ENCODE measurements at regions not wholly inside any gene's neighbourhood (a gene's known extent, or its start where the extent isn't known, plus 50 kb on each side); places are given as distances from the start of the nearest gene placed in this dataset.

- Histone ChIP-seq H3K4me3 (replicated peaks in 1 of 3; ENCODE audit: insufficient read depth in 1 of 3, low read depth in 2 of 3, low read length in 3 of 3) (no peak overlapping the region), H3K27me3 (ENCODE audit: control insufficient read depth in 1 of 2, insufficient read depth in 2 of 2, low read length in 2 of 2) (no peaks in the 10 kb centered on the region), H3K9ac (ENCODE audit: insufficient read depth, low read depth, low read length) (no peak overlapping the region), H3K27ac (ENCODE audit: extremely low read length, insufficient read depth, low read length) (no peak overlapping the region), H2AFZ (ENCODE audit: low read length) (no peak overlapping the region), H3K9me3 (ENCODE audit: low read length) (no peaks in the 10 kb centered on the region), H3K4me1 (ENCODE audit: insufficient read depth, low read length) (no peaks in the 10 kb centered on the region), H3K36me3 (replicated peaks in 1 of 2; ENCODE audit: control insufficient read depth in 1 of 2, insufficient read depth in 2 of 2, low read length in 2 of 2) (no peaks in the 10 kb centered on the region), H3K79me2 (ENCODE audit: insufficient read depth, low read length) (no peaks in the 10 kb centered on the region), H3K4me2 (ENCODE audit: low read depth, low read length) (no peak overlapping the region), H4K20me1 (ENCODE audit: insufficient read depth, low read length) (no peaks in the 10 kb centered on the region)
- BruUV-seq (replicated peaks): no TSS peak
- TF ChIP-seq ZFY (CRISPR knock-in tag; IDR thresholded peaks at IDR 0.05) (no peak), RFX5 (IDR thresholded peaks at IDR 0.05; ENCODE audit: low read depth, low read length) (no peak), STAT5B (CRISPR knock-in tag; IDR thresholded peaks at IDR 0.05) (no peak), PHF8 (CRISPR knock-in tag; IDR thresholded peaks at IDR 0.05) (no peak), LBX2 (CRISPR knock-in tag; IDR thresholded peaks at IDR 0.05; ENCODE audit: borderline replicate concordance) (no peak), HOXD1 (CRISPR knock-in tag; IDR thresholded peaks at IDR 0.05) (no peak), SNAPC5 (CRISPR knock-in tag; IDR thresholded peaks at IDR 0.05; ENCODE audit: borderline replicate concordance) (no peak), YEATS2 (CRISPR knock-in tag; IDR thresholded peaks at IDR 0.05; ENCODE audit: borderline replicate concordance) (no peak), KAT7 (CRISPR knock-in tag; IDR thresholded peaks at IDR 0.05; ENCODE audit: borderline replicate concordance) (no peak), PRPF4 (IDR thresholded peaks at IDR 0.05; ENCODE audit: low read depth, low read length, poor library complexity, severe bottlenecking) (no peak)
- ChIA-PET CTCF (ENCODE audit: low intra/inter-chr PET ratio, low total read pairs) (no interaction called here), POLR2A (no interaction called here)
- FAIRE-seq: no peak
- DNase-seq (ENCODE audit: low spot score): no peak
- ATAC-seq: no peak
- in situ Hi-C loops (cut with HindIII; ENCODE audit: extremely low pct_ligation_motif_present, low pct_unique_long_range_greater_than_20kb) (no loop called here), intact Hi-C loops (cut with micrococcal nuclease; ENCODE audit: unreplicated experiment) (no loop called here)
Observed at GRCh38 chrX:11836284-11836683, 78.2 kb downstream of the MSL3 start.

DNA sequence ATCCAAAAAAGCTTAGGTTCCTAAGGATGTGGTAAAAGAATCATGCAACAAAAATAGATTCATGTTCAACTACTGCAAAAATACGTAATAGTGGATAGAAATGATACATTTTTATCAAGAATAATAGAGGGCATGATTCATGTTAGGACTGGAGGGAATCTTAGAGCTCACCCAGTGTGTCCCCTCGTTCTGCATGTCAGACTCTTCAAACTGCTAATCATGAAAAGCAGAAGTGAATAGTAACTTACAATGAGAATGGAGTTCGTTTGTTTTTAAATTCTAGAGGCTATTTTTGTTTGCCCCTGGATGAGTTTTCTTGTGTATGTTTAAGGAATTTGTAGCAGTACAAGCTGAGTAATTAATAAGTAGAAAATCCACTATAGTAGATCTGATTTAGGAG, 79.4 kb downstream of the MSL3 start:
- no peak for ATAC-seq
- POLR2A ChIA-PET: no interaction called here
- intact Hi-C loops (cut with micrococcal nuclease; ENCODE audit: unreplicated experiment) (no loop called here), in situ Hi-C loops (cut with HindIII; ENCODE audit: extremely low pct_ligation_motif_present, low pct_unique_long_range_greater_than_20kb) (no loop called here)
- no peaks in the 10 kb centered on the region for H3K79me2 ChIP-seq (ENCODE audit: insufficient read depth, low read length)
- no TSS peak for BruUV-seq (replicated peaks)
- H3K4me2 ChIP-seq (ENCODE audit: low read depth, low read length): no peak overlapping the region
- DNase-seq (ENCODE audit: low spot score): no peak
- no peak for TF ChIP-seq RBAK (CRISPR knock-in tag; IDR thresholded peaks at IDR 0.05)
- TF ChIP-seq, protein P1, sequence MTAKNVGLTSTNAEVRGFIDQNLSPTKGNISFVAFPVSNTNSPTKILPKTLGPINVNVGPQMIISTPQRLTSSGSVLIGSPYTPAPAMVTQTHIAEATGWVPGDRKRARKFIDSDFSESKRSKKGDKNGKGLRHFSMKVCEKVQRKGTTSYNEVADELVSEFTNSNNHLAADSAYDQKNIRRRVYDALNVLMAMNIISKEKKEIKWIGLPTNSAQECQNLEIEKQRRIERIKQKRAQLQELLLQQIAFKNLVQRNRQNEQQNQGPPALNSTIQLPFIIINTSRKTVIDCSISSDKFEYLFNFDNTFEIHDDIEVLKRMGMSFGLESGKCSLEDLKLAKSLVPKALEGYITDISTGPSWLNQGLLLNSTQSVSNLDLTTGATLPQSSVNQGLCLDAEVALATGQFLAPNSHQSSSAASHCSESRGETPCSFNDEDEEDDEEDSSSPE (CRISPR knock-in tag; IDR thresholded peaks at IDR 0.05): no peak
- no peak for TF ChIP-seq ATF1 (CRISPR knock-in tag; IDR thresholded peaks at IDR 0.05)
- TF ChIP-seq, protein P2, sequence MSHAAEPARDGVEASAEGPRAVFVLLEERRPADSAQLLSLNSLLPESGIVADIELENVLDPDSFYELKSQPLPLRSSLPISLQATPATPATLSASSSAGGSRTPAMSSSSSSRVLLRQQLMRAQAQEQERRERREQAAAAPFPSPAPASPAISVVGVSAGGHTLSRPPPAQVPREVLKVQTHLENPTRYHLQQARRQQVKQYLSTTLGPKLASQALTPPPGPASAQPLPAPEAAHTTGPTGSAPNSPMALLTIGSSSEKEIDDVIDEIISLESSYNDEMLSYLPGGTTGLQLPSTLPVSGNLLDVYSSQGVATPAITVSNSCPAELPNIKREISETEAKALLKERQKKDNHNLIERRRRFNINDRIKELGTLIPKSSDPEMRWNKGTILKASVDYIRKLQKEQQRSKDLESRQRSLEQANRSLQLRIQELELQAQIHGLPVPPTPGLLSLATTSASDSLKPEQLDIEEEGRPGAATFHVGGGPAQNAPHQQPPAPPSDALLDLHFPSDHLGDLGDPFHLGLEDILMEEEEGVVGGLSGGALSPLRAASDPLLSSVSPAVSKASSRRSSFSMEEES (CRISPR knock-in tag; IDR thresholded peaks at IDR 0.05): no peak
- TF ChIP-seq RAD21 (CRISPR knock-in tag; IDR thresholded peaks at IDR 0.05): no peak
- no peak overlapping the region for H2AFZ ChIP-seq (ENCODE audit: low read length)
- H3K4me3 ChIP-seq (replicated peaks in 1 of 3; ENCODE audit: insufficient read depth in 1 of 3, low read depth in 2 of 3, low read length in 3 of 3): no peak overlapping the region
- H3K9ac ChIP-seq (ENCODE audit: insufficient read depth, low read depth, low read length): no peak overlapping the region
- H4K20me1 ChIP-seq (ENCODE audit: insufficient read depth, low read length): no peaks in the 10 kb centered on the region
- WGBS (ENCODE audit: low lambda C conversion rate): 0% methylated on average over 3 of the region's 3 CpGs
- H3K27ac ChIP-seq (ENCODE audit: extremely low read length, insufficient read depth, low read length): no peak overlapping the region
- no peak for FAIRE-seq
- no peaks in the 10 kb centered on the region for H3K36me3 ChIP-seq (replicated peaks in 1 of 2; ENCODE audit: control insufficient read depth in 1 of 2, insufficient read depth in 2 of 2, low read length in 2 of 2)
- H3K4me1 ChIP-seq (ENCODE audit: insufficient read depth, low read length): no peaks in the 10 kb centered on the region
- no peaks in the 10 kb centered on the region for H3K9me3 ChIP-seq (ENCODE audit: low read length)
- CTCF ChIA-PET (ENCODE audit: low intra/inter-chr PET ratio, low total read pairs): no interaction called here
- H3K27me3 ChIP-seq (ENCODE audit: control insufficient read depth in 1 of 2, insufficient read depth in 2 of 2, low read length in 2 of 2): no peaks in the 10 kb centered on the region

Measured in HepG2 (cell line).